Right renal pelvis (tissue), 4 donors: ENCODE measurements at regions not wholly inside any gene's neighbourhood (a gene's known extent, or its start where the extent isn't known, plus 50 kb on each side); places are given as distances from the start of the nearest gene placed in this dataset.
"Not testable (repeated sequence)": the region's sequence is repeated elsewhere in the genome, so short reads cannot be mapped to it uniquely, and the experiment has no call there.

Experiments used
- DNase-seq, 4 donors: peaks; one replicate each; pipeline ENCODE4 v3.0.0-alpha.2; 2013; ENCODE audit warnings: low read depth in 4 of 4, low spot score in 3 of 4, missing footprints in 1 of 4

GRCh38 chr5:134471858-134472449 is 53.5 kb upstream of the JADE2 start:
- not testable (repeated sequence) for DNase-seq

- no peak for DNase-seq
These were observed 56.5 kb upstream of the JADE2 start for GRCh38 chr5:134468921-134469400.

- DNase-seq: no peak
These were observed 55.5 kb upstream of the CDKN2AIPNL start for GRCh38 chr5:134467231-134467630.

- peak in 2 of 4 donors; percentile 32 to 35 for DNase-seq
These were observed 54.8 kb upstream of the CDKN2AIPNL start for GRCh38 chr5:134466241-134467069.

GRCh38 chr5:134465816-134466240 is 54.1 kb upstream of the CDKN2AIPNL start:
- peak in 2 of 4 donors; percentile 37 to 46 for DNase-seq

GRCh38 chr5:134464988-134465815 is 53.5 kb upstream of the CDKN2AIPNL start:
- no peak for DNase-seq

- no peak for DNase-seq
These were observed 52.5 kb upstream of the CDKN2AIPNL start for GRCh38 chr5:134463991-134464760.

GRCh38 chr5:134463176-134463720 is 51.6 kb upstream of the CDKN2AIPNL start:
- DNase-seq: no peak

- DNase-seq: no peak
These were observed 51.1 kb upstream of the CDKN2AIPNL start for GRCh38 chr5:134462761-134463160.

GRCh38 chr5:134462047-134462575 is 50.4 kb upstream of the CDKN2AIPNL start:
- DNase-seq: no peak
